ENCODE measurements at regions not wholly inside any gene's neighbourhood (a gene's known extent, or its start where the extent isn't known, plus 50 kb on each side); places are given as distances from the start of the nearest gene placed in this dataset.

- H2AFZ ChIP-seq: peak overlapping the region; percentile 1
- H3K9me3 ChIP-seq (ENCODE audit: low read depth): no peaks in the 10 kb centered on the region
- 26% methylated on average over 15 of the region's 17 CpGs for WGBS (ENCODE audit: low lambda C conversion rate, missing lambda C conversion rate)
- H3K4me2 ChIP-seq: peak overlapping the region; percentile 62
- no peaks in the 10 kb centered on the region for H3K27me3 ChIP-seq
- no peaks in the 10 kb centered on the region for H3K36me3 ChIP-seq (replicated peaks; ENCODE audit: insufficient read depth, low read depth)
- H3K9me2 ChIP-seq (replicated peaks; ENCODE audit: insufficient read depth): no peaks in the 10 kb centered on the region
- H3K4me3 ChIP-seq: no peak overlapping the region
- peak; percentile 62 for DNase-seq (ENCODE audit: low spot score)
- H4K20me1 ChIP-seq (ENCODE audit: insufficient read depth, poor library complexity, severe bottlenecking): no peaks in the 10 kb centered on the region
- no peaks in the 10 kb centered on the region for H3K79me2 ChIP-seq
- peak overlapping the region; percentile 68 for H3K27ac ChIP-seq
- TF ChIP-seq EZH2phosphoT487 (IDR thresholded peaks at IDR 0.05; ENCODE audit: low read depth, severe bottlenecking, unreplicated experiment): no peak
- no peak for TF ChIP-seq EZH2 (IDR thresholded peaks at IDR 0.05; ENCODE audit: borderline replicate concordance)
- TF ChIP-seq CTCF (IDR thresholded peaks at IDR 0.05; ENCODE audit: poor library complexity): no peak
- H3K4me1 ChIP-seq (ENCODE audit: insufficient read depth): peaks cover 27% of the 10 kb centered on the region
Measured at GRCh38 chr12:116381744-116382685, 104.5 kb upstream of the MED13L start.

DNA sequence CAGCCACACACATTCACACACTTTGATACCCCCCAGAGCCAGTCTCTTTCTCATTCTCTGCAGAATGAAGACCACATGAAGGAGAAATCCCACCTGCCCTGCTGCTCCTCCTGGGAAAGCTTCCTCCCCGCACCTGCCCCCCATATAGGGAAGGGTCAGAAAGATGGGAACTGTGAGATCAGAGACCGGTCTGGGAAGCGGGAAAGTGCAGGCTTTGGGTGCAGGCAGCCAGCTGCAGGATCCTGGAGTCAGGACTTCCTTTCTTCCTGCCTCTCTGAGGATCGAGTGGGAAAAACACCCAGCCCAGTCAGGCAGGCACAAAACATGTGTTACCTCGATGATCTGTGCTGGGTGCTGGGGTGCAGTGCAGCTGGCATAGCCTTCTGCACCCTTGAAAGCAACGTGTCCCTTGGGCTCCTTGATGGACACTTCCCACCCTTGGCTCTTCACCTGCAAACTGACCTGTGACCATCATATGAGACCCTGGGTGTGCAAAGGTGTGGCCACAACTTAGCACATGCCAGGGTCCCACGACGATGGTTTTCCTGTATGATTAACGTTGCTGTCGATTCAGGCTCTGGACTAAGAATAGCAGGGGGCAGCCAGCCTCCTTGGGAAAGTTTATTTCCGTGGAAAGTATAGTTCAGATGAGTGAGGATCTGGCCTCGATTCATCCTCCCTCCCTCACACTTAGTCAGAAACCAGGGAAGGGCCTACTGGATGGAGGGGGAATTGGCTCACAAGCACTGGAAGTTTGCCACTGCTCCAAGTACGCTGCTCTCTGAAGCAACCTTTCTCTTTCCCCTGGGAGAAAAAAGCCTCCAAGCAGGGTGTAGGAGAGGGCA lies 105.4 kb upstream of the MED13L start:
- peaks cover 19% of the 10 kb centered on the region for H3K4me1 ChIP-seq (ENCODE audit: insufficient read depth)
- H3K4me3 ChIP-seq: no peak overlapping the region
- no peaks in the 10 kb centered on the region for H3K27me3 ChIP-seq
- WGBS (ENCODE audit: low lambda C conversion rate, missing lambda C conversion rate): 36% methylated on average over 13 of the region's 13 CpGs
- no peaks in the 10 kb centered on the region for H3K36me3 ChIP-seq (replicated peaks; ENCODE audit: insufficient read depth, low read depth)
- H3K9me3 ChIP-seq (ENCODE audit: low read depth): no peaks in the 10 kb centered on the region
- H3K79me2 ChIP-seq: no peaks in the 10 kb centered on the region
- TF ChIP-seq EZH2phosphoT487 (IDR thresholded peaks at IDR 0.05; ENCODE audit: low read depth, severe bottlenecking, unreplicated experiment): no peak
- no peak for TF ChIP-seq CTCF (IDR thresholded peaks at IDR 0.05; ENCODE audit: poor library complexity)
- TF ChIP-seq EZH2 (IDR thresholded peaks at IDR 0.05; ENCODE audit: borderline replicate concordance): no peak
- H3K27ac ChIP-seq: peak overlapping the region; percentile 68
- H2AFZ ChIP-seq: no peak overlapping the region
- peak overlapping the region; percentile 11 for H3K4me2 ChIP-seq
- no peaks in the 10 kb centered on the region for H4K20me1 ChIP-seq (ENCODE audit: insufficient read depth, poor library complexity, severe bottlenecking)
- no peaks in the 10 kb centered on the region for H3K9me2 ChIP-seq (replicated peaks; ENCODE audit: insufficient read depth)
- peak; percentile 80 for DNase-seq (ENCODE audit: low spot score)

DNA sequence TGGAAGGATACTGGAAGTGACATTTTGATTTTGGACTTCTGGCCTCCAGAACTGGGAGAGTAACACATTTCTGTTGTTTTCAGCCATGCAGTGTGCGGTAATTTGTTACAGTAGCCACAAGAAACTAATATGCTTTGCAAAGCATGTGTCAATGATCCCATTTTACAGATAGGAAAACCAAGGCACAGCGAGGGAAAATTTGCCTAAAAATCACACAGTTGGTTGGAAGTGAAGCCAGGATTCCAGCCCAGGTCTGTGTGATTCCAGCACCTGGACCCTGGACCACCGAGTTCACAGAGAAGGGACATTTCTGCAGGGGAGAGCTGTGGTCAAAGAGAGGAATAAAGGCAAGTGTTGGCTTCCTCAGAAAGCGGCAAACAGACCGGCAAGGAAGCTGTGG lies 106.7 kb upstream of the MED13L start:
- 91% methylated on average over 5 of the region's 5 CpGs for WGBS (ENCODE audit: low lambda C conversion rate, missing lambda C conversion rate)
- Histone ChIP-seq H3K27me3 (no peaks in the 10 kb centered on the region), H3K9me3 (ENCODE audit: low read depth) (no peaks in the 10 kb centered on the region), H3K9me2 (replicated peaks; ENCODE audit: insufficient read depth) (no peaks in the 10 kb centered on the region), H2AFZ (no peak overlapping the region), H3K4me1 (ENCODE audit: insufficient read depth) (peaks cover 19% of the 10 kb centered on the region), H3K4me3 (no peak overlapping the region), H3K36me3 (replicated peaks; ENCODE audit: insufficient read depth, low read depth) (no peaks in the 10 kb centered on the region), H3K4me2 (no peak overlapping the region), H4K20me1 (ENCODE audit: insufficient read depth, poor library complexity, severe bottlenecking) (no peaks in the 10 kb centered on the region), H3K79me2 (no peaks in the 10 kb centered on the region), H3K27ac (no peak overlapping the region)
- no peak for DNase-seq (ENCODE audit: low spot score)
- no peak for TF ChIP-seq EZH2 (IDR thresholded peaks at IDR 0.05; ENCODE audit: borderline replicate concordance)
- TF ChIP-seq EZH2phosphoT487 (IDR thresholded peaks at IDR 0.05; ENCODE audit: low read depth, severe bottlenecking, unreplicated experiment): no peak
- no peak for TF ChIP-seq CTCF (IDR thresholded peaks at IDR 0.05; ENCODE audit: poor library complexity)

Measured in hepatocyte (in vitro differentiated cells).